ENCODE measurements at regions not wholly inside any gene's neighbourhood (a gene's known extent, or its start where the extent isn't known, plus 50 kb on each side); places are given as distances from the start of the nearest gene placed in this dataset.

DNA sequence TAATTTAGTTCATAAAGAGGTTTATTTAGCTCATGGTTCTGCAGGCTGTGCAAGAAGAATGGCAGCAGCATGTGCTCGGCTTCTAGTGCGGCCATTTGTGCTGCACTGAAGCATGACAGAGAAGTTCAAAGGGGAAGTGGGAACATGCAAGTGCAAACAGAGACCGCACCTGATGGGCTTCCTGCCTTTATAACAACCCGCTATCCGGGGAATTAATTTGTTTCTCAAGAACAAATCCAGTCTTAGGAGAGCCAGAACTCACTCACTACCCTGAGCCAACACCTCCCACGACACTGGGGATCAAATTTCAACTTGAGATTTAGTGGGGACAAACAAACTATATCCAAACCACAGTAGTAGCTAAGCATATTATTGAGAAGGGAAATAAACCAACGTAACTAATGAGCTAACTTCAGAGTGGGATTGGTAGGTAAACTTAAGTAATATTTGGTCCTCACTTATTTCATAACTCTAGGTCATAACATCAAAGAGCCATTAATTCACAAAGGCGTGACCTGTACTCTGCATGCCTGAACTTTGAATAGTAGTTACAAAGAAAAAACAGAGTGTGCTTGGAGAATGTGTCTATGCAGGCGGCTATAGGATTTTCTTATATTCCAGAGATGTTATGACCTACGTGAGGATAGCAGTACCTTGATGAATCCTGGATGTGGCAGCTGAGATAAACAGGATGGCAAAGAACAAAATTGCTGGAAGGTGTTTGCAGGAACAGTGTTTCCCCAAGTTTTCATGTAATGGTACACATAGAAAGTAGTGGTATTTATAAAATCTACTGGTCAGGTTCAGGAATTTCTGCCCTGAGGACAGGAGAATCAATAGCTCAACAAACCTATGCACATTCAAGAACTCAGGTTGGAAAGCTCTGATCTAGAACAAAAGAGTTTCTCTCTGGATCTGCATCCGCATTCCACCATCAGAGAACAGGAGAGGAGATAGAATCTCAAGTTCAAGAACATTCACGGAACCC is 845.9 kb upstream of the ID2 start:
- Mint-ChIP-seq H3K4me1 (peaks cover 17% of the 10 kb centered on the region), H3K9me3 (peaks cover 2% of the 10 kb centered on the region), H3K27ac (peak overlapping the region; percentile 26 to 58 (median 38)), H3K27me3 (ENCODE audit: low read depth) (no peaks in the 10 kb centered on the region), H3K36me3 (ENCODE audit: low read depth) (peaks cover 1% of the 10 kb centered on the region), H3K4me3 (no peak overlapping the region)
- TF ChIP-seq, protein P1, sequence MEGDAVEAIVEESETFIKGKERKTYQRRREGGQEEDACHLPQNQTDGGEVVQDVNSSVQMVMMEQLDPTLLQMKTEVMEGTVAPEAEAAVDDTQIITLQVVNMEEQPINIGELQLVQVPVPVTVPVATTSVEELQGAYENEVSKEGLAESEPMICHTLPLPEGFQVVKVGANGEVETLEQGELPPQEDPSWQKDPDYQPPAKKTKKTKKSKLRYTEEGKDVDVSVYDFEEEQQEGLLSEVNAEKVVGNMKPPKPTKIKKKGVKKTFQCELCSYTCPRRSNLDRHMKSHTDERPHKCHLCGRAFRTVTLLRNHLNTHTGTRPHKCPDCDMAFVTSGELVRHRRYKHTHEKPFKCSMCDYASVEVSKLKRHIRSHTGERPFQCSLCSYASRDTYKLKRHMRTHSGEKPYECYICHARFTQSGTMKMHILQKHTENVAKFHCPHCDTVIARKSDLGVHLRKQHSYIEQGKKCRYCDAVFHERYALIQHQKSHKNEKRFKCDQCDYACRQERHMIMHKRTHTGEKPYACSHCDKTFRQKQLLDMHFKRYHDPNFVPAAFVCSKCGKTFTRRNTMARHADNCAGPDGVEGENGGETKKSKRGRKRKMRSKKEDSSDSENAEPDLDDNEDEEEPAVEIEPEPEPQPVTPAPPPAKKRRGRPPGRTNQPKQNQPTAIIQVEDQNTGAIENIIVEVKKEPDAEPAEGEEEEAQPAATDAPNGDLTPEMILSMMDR (IDR thresholded peaks at IDR 0.05; ENCODE audit: unreplicated experiment in 3 of 3), result no peak

DNA sequence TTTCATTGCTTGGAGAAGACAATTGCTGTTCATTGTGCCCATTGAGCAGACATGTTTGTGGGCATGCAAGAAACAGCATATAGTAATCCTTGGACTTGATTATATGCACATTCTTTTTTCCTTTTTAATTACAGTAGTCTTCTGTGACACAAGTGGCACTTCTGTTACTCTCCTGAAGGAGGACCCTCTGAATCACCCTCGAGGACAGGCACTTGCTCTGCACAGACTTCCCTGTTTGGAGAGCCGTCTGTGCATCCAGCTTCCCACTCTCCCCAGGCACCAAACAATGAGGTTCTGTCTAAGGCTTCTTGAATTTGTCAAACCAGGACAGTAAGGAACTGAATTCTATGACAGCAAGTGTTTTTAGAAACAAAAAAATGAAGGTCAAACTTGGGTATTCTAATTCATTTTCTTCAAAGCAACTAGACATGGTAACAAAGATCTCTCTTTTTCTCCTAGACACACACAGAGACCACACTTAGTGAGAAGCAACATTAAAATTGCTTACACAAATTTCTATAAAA is 844.6 kb upstream of the ID2 start:
- Mint-ChIP-seq H3K4me1 (peaks cover 17% of the 10 kb centered on the region), H3K9me3 (peaks cover 4% of the 10 kb centered on the region), H3K27me3 (ENCODE audit: low read depth) (no peaks in the 10 kb centered on the region), H3K27ac (no peak overlapping the region), H3K4me3 (no peak overlapping the region), H3K36me3 (ENCODE audit: low read depth) (peaks cover 4% of the 10 kb centered on the region)
- TF ChIP-seq, protein P1 (IDR thresholded peaks at IDR 0.05; ENCODE audit: unreplicated experiment in 3 of 3), result no peak

DNA sequence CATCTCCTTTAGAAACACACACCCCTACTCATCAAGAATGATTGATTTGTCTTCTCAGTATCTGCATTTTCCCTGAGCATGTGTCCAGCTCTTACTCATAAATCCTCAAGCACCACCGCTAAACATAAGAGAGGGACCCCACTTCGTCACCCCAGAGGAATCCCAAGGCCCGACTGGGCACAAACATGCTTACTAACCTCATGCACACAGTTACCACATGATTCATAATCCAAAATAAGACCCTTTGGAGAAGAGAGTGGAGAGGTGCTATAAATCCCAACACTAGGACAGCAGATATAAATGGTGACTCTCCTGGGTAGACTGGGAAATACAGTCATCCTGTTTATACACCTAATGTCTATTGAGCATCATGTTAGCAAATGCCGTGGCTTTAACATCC is 843.2 kb upstream of the ID2 start:
- Mint-ChIP-seq H3K4me3 (no peak overlapping the region), H3K36me3 (ENCODE audit: low read depth) (peaks cover 4% of the 10 kb centered on the region), H3K27ac (no peak overlapping the region), H3K4me1 (peaks cover 17% of the 10 kb centered on the region), H3K9me3 (peaks cover 6% of the 10 kb centered on the region), H3K27me3 (ENCODE audit: low read depth) (no peaks in the 10 kb centered on the region)
- TF ChIP-seq, protein P1 (IDR thresholded peaks at IDR 0.05; ENCODE audit: unreplicated experiment in 3 of 3), result no peak

DNA sequence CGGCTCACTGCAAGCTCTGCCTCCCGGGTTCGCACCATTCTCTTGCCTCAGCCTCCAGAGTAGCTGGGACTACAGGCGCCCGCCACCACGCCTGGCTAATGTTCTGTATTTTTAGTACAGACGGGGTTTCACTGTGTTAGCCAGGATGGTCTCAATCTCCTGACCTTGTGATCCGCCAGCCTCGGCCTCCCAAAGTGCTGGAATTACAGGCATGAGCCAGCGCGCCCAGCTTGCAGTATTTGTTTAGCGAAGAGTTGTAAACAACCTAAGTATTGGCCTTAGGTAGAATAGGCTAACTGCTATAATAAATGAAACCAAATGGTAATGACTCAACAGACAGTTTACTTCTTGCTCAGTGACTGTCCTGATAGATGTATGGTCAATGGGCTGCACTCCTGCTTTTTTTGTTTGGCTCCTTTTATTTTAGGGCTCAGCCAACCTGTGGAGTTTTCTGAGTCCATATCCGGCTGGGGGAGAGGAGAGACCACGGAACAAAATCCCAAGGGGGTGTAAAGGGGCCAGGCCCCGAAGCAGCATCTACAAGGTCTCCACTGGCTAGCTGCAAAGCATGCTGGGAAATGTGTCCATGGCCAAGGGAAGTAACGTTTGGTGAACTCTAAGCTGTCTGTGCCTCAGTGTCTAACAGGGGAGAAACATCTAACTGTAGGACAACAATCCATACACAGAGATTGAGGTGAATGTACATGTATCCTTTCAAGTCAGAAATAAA is 841.0 kb upstream of the ID2 start:
- no peak overlapping the region for H3K4me3 Mint-ChIP-seq
- TF ChIP-seq, protein P1 (IDR thresholded peaks at IDR 0.05; ENCODE audit: unreplicated experiment in 3 of 3), result no peak
- peaks cover 3% of the 10 kb centered on the region for H3K4me1 Mint-ChIP-seq
- no peak overlapping the region for H3K27ac Mint-ChIP-seq
- H3K27me3 Mint-ChIP-seq (ENCODE audit: low read depth), result no peaks in the 10 kb centered on the region
- peaks cover 4% of the 10 kb centered on the region for H3K36me3 Mint-ChIP-seq (ENCODE audit: low read depth)
- H3K9me3 Mint-ChIP-seq, result peaks cover 6% of the 10 kb centered on the region

DNA sequence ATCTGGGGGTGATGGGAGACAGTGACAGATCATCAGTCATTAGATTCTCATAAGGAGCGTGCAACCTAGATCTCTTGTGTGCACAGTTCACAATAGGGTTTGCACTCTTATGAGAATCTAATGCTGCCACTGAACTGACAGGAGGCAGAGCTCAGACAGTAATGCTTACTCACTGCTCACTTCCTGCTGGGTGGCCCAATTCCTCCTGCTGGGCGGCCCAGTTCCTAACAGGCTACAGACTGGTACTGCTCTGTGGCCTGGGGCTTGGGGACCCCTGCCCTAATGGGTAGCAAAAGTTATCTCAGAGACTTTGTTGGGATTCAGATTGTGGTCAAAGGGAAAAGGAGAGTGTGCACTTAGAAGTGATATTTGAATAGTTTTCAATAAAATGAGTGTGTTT is 840.1 kb upstream of the ID2 start:
- TF ChIP-seq, protein P1 (IDR thresholded peaks at IDR 0.05; ENCODE audit: unreplicated experiment in 3 of 3), result no peak
- peaks cover 6% of the 10 kb centered on the region for H3K9me3 Mint-ChIP-seq
- H3K4me1 Mint-ChIP-seq, result no peaks in the 10 kb centered on the region

More for the DNA sequence above, 840.1 kb upstream of the ID2 start:
- no peak overlapping the region for H3K4me3 Mint-ChIP-seq
- peaks cover 4% of the 10 kb centered on the region for H3K36me3 Mint-ChIP-seq (ENCODE audit: low read depth)
- no peaks in the 10 kb centered on the region for H3K27me3 Mint-ChIP-seq (ENCODE audit: low read depth)
- H3K27ac Mint-ChIP-seq, result no peak overlapping the region

Measured in nephron (organoid).